Type B pancreatic cell (in vitro differentiated cells): ENCODE measurements at regions not wholly inside any gene's neighbourhood (a gene's known extent, or its start where the extent isn't known, plus 50 kb on each side); places are given as distances from the start of the nearest gene placed in this dataset.

ENCODE experiments used
- DNase-seq: peaks from one replicate; pipeline ENCODE4 v3.0.0; 2021; ENCODE audit warnings: mixed read lengths; ENCODE audit not compliant: unreplicated experiment; ENCODE audit errors: extremely low spot score
- H3K27ac Mint-ChIP-seq: 2 replicates; pipeline ENCODE4 v1.8.0; 2021; ENCODE audit warnings: mild to moderate bottlenecking, mixed read lengths
- H3K27me3 Mint-ChIP-seq: 2 replicates; pipeline ENCODE4 v1.8.0; 2021; ENCODE audit warnings: mixed read lengths
- H3K36me3 Mint-ChIP-seq: 2 replicates; pipeline ENCODE4 v1.8.0; 2021; ENCODE audit warnings: mixed read lengths
- H3K4me1 Mint-ChIP-seq: one replicate; pipeline ENCODE4 v1.8.0; 2021; ENCODE audit warnings: mixed read lengths; ENCODE audit not compliant: unreplicated experiment
- H3K4me3 Mint-ChIP-seq: 2 replicates; pipeline ENCODE4 v1.8.0; 2021; ENCODE audit warnings: mild to moderate bottlenecking, mixed read lengths
- H3K9me3 Mint-ChIP-seq: 2 replicates; pipeline ENCODE4 v1.8.0; 2021; ENCODE audit warnings: mixed read lengths
- TF ChIP-seq, protein P1 (sequence below): fragments of 200-600 bp; sonication (generic); conservative IDR thresholded peaks from 2 replicates; pipeline ENCODE4 v1.5.0; 2021; ENCODE audit warnings: antibody characterized with exemption, mild to moderate bottlenecking

GRCh38 chr6:132960720-132961119 lies 146.4 kb downstream of the RPS12 start:
- H3K27ac Mint-ChIP-seq, result no peak overlapping the region

DNA sequence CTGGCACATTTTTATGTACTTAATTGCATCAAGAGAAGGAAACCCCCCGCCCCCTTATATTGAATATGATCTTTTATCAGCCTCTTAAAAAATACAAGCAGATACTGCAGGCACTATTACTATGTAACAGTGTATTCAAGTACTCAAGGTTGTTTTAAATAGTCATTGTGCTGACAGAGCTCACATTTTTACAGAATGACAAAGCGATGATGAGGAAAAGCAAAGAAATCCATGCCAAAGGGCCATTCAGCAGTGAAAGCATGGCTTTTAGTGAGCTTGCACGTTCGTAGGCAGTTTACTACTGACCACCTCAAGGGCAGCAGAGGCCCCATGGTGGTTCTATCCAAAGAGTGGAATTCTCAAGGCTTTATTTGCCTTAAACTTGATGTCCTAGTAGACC lies 146.8 kb downstream of the RPS12 start:
- Mint-ChIP-seq H3K27ac (no peak overlapping the region), H3K4me3 (no peak overlapping the region), H3K27me3 (peaks cover 23% of the 10 kb centered on the region), H3K9me3 (no peaks in the 10 kb centered on the region), H3K4me1 (peaks cover 14% of the 10 kb centered on the region), H3K36me3 (no peaks in the 10 kb centered on the region)
- TF ChIP-seq, protein P1, sequence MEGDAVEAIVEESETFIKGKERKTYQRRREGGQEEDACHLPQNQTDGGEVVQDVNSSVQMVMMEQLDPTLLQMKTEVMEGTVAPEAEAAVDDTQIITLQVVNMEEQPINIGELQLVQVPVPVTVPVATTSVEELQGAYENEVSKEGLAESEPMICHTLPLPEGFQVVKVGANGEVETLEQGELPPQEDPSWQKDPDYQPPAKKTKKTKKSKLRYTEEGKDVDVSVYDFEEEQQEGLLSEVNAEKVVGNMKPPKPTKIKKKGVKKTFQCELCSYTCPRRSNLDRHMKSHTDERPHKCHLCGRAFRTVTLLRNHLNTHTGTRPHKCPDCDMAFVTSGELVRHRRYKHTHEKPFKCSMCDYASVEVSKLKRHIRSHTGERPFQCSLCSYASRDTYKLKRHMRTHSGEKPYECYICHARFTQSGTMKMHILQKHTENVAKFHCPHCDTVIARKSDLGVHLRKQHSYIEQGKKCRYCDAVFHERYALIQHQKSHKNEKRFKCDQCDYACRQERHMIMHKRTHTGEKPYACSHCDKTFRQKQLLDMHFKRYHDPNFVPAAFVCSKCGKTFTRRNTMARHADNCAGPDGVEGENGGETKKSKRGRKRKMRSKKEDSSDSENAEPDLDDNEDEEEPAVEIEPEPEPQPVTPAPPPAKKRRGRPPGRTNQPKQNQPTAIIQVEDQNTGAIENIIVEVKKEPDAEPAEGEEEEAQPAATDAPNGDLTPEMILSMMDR, result no peak
- DNase-seq, result no peak

More at GRCh38 chr6:132960720-132961119, 146.4 kb downstream of the RPS12 start:
- DNase-seq, result no peak
- Mint-ChIP-seq H3K27me3 (peaks cover 23% of the 10 kb centered on the region), H3K9me3 (no peaks in the 10 kb centered on the region), H3K4me3 (no peak overlapping the region), H3K36me3 (no peaks in the 10 kb centered on the region), H3K4me1 (peaks cover 14% of the 10 kb centered on the region)
- TF ChIP-seq, protein P1, result no peak

GRCh38 chr6:132961610-132962009 lies 147.2 kb downstream of the RPS12 start:
- no peaks in the 10 kb centered on the region for H3K9me3 Mint-ChIP-seq
- peaks cover 14% of the 10 kb centered on the region for H3K4me1 Mint-ChIP-seq

GRCh38 chr6:132962936-132963868 lies 148.8 kb downstream of the RPS12 start:
- TF ChIP-seq, protein P1, result peak; percentile 81
- no peak for DNase-seq
- Mint-ChIP-seq H3K27ac (no peak overlapping the region), H3K9me3 (no peaks in the 10 kb centered on the region), H3K4me1 (peaks cover 14% of the 10 kb centered on the region), H3K36me3 (no peaks in the 10 kb centered on the region), H3K4me3 (no peak overlapping the region), H3K27me3 (peaks cover 11% of the 10 kb centered on the region)

More at GRCh38 chr6:132961610-132962009, 147.2 kb downstream of the RPS12 start:
- H3K27me3 Mint-ChIP-seq, result peaks cover 21% of the 10 kb centered on the region
- no peak for DNase-seq
- no peak overlapping the region for H3K4me3 Mint-ChIP-seq
- TF ChIP-seq, protein P1, result peak; percentile 43
- no peak overlapping the region for H3K27ac Mint-ChIP-seq
- H3K36me3 Mint-ChIP-seq, result no peaks in the 10 kb centered on the region

DNA sequence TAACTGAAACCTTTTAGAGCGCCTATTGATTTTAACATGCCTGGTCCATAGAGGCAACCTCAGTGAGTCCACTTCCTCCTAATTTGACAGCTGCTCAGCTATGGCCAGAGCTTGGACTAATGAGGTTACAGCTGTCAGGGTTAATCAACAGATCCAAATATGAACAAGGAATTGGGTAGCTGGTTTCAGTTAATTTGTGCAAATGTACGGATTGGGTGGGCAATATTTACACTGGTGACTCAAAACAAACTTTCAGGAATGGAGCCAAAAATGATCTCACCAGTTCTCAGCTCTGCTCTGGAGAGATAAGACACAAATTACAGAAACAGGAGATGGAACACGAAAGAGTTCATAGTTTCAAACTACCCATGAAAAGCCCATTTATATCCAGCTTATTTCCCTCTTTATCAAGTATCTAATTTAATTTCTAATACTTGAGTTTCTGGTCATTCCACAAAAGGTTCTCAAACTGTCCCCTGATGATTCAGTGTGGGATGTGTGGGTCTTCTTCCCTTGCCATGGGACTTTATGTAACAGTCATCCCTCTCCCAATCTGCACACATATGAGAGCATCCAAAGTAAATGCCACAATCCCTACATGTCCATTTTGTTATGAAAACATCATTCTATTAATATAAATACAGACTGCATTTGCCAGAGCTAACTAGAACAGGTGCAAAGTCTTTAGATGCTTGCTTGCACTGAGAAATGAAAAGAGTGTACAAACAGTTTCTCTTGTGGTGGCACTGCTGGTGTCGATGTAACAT lies 149.9 kb downstream of the RPS12 start:
- Mint-ChIP-seq H3K4me1 (peaks cover 16% of the 10 kb centered on the region), H3K4me3 (no peak overlapping the region), H3K27me3 (peaks cover 4% of the 10 kb centered on the region), H3K9me3 (no peaks in the 10 kb centered on the region), H3K27ac (no peak overlapping the region), H3K36me3 (no peaks in the 10 kb centered on the region)
- TF ChIP-seq, protein P1, result no peak
- no peak for DNase-seq
